Umbilical cord (tissue), 1 donor: ENCODE measurements at regions not wholly inside any gene's neighbourhood (a gene's known extent, or its start where the extent isn't known, plus 50 kb on each side); places are given as distances from the start of the nearest gene placed in this dataset.

Source experiments
- DNase-seq: peaks from one replicate; pipeline ENCODE4 v3.0.0-alpha.2; 2015; ENCODE audit warnings: low spot score

- peak; percentile 29 for DNase-seq
Measured at GRCh38 chr6:45830441-45831139, 185.1 kb downstream of the CLIC5 start.

GRCh38 chr6:45829873-45830272 is 185.8 kb downstream of the CLIC5 start:
- no peak for DNase-seq

GRCh38 chr6:45827952-45828530 is 187.6 kb downstream of the CLIC5 start:
- DNase-seq = no peak

- no peak for DNase-seq
Measured at GRCh38 chr6:45822873-45823272, 192.8 kb downstream of the CLIC5 start.

- DNase-seq = no peak
Measured at GRCh38 chr6:45822246-45822812, 193.3 kb downstream of the CLIC5 start.

- no peak for DNase-seq
Measured at GRCh38 chr6:45818655-45819054, 197.0 kb downstream of the CLIC5 start.

- DNase-seq = no peak
Measured at GRCh38 chr6:45816674-45817297, 198.9 kb downstream of the CLIC5 start.

GRCh38 chr6:45815466-45816125 is 200.1 kb downstream of the CLIC5 start:
- peak; percentile 28 for DNase-seq

- no peak for DNase-seq
Measured at GRCh38 chr6:45814772-45815171, 200.9 kb downstream of the CLIC5 start.

- no peak for DNase-seq
Measured at GRCh38 chr6:45813943-45814342, 201.7 kb downstream of the CLIC5 start.

- peak; percentile 61 for DNase-seq
Measured at GRCh38 chr6:45812922-45813321, 202.7 kb downstream of the CLIC5 start.

GRCh38 chr6:45808917-45809316 is 206.7 kb downstream of the CLIC5 start:
- no peak for DNase-seq

GRCh38 chr6:45808042-45808645 is 207.5 kb downstream of the CLIC5 start:
- DNase-seq = no peak

GRCh38 chr6:45807311-45808041 is 208.2 kb downstream of the CLIC5 start:
- no peak for DNase-seq

- DNase-seq = no peak
Measured at GRCh38 chr6:45806172-45806571, 209.5 kb downstream of the CLIC5 start.

GRCh38 chr6:45803071-45803470 is 212.6 kb downstream of the CLIC5 start:
- DNase-seq = no peak

GRCh38 chr6:45801471-45802289 is 214.0 kb downstream of the CLIC5 start:
- DNase-seq = no peak

GRCh38 chr6:45800911-45801310 is 214.7 kb downstream of the CLIC5 start:
- DNase-seq = no peak

GRCh38 chr6:45795678-45796077 is 220.0 kb downstream of the CLIC5 start:
- DNase-seq = no peak

GRCh38 chr6:45794465-45794864 is 221.2 kb downstream of the CLIC5 start:
- no peak for DNase-seq
